ENCODE measurements at regions not wholly inside any gene's neighbourhood (a gene's known extent, or its start where the extent isn't known, plus 50 kb on each side); places are given as distances from the start of the nearest gene placed in this dataset.
A peak's percentile ranks its signal among the peaks of the same experiment; 100 is the strongest.

DNA sequence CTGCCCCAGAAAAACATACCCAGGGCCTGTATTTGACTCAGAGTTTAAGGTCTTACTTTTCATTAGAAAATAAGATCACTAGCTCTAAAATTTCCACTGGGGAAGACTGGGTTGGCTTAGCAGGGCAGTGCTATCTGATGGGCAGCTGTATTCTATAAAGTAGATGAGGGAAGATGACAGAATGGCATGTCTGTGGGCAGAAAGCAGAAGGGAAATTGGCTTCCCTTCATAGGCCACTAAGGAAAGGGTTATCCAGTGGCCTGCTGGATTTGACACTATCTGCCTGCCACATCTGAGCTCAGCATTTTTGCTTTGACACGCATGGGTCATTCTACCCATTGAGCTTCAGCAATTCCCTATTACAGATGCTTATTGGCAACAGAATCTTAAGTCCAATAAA is 461.3 kb upstream of the RASGRP1 start:
- no peak for DNase-seq (ENCODE audit: low read depth)
- Histone ChIP-seq H3K27me3 (ENCODE audit: insufficient read depth, low read length) (no peaks in the 10 kb centered on the region), H3K9ac (ENCODE audit: low read length) (no peak overlapping the region), H3K79me2 (ENCODE audit: insufficient read depth, low read length) (no peaks in the 10 kb centered on the region), H3K27ac (ENCODE audit: low read depth, low read length) (no peak overlapping the region), H3K4me3 (ENCODE audit: insufficient read depth, low read depth, low read length) (no peak overlapping the region), H3K4me2 (ENCODE audit: low read length) (no peak overlapping the region), H3K4me1 (ENCODE audit: insufficient read depth, low read length) (no peaks in the 10 kb centered on the region), H2AFZ (ENCODE audit: low read depth, low read length) (no peak overlapping the region), H3K36me3 (ENCODE audit: insufficient read depth, low read length) (no peaks in the 10 kb centered on the region), H3K9me3 (ENCODE audit: insufficient read depth, low read depth, low read length) (no peaks in the 10 kb centered on the region), H4K20me1 (ENCODE audit: insufficient read depth, low read length) (no peaks in the 10 kb centered on the region)
- no peak for FAIRE-seq
- peaks cover 9% of the 10 kb centered on the region for H3K4me1 Mint-ChIP-seq (ENCODE audit: low read depth, unreplicated experiment)
- H3K27me3 Mint-ChIP-seq (ENCODE audit: low read depth, unreplicated experiment): no peaks in the 10 kb centered on the region
- H3K4me3 Mint-ChIP-seq (ENCODE audit: unreplicated experiment): no peak overlapping the region
- H3K36me3 Mint-ChIP-seq (ENCODE audit: low read depth, unreplicated experiment): no peaks in the 10 kb centered on the region
- no peak overlapping the region for H3K27ac Mint-ChIP-seq (ENCODE audit: unreplicated experiment)
- TF ChIP-seq, protein P1, sequence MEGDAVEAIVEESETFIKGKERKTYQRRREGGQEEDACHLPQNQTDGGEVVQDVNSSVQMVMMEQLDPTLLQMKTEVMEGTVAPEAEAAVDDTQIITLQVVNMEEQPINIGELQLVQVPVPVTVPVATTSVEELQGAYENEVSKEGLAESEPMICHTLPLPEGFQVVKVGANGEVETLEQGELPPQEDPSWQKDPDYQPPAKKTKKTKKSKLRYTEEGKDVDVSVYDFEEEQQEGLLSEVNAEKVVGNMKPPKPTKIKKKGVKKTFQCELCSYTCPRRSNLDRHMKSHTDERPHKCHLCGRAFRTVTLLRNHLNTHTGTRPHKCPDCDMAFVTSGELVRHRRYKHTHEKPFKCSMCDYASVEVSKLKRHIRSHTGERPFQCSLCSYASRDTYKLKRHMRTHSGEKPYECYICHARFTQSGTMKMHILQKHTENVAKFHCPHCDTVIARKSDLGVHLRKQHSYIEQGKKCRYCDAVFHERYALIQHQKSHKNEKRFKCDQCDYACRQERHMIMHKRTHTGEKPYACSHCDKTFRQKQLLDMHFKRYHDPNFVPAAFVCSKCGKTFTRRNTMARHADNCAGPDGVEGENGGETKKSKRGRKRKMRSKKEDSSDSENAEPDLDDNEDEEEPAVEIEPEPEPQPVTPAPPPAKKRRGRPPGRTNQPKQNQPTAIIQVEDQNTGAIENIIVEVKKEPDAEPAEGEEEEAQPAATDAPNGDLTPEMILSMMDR (IDR thresholded peaks at IDR 0.05; ENCODE audit: insufficient read depth, low read depth, low read length): no peak
- TF ChIP-seq EZH2 (IDR thresholded peaks at IDR 0.05; ENCODE audit: insufficient read depth, low read length): no peak
- no peaks in the 10 kb centered on the region for H3K9me3 Mint-ChIP-seq (ENCODE audit: unreplicated experiment)

DNA sequence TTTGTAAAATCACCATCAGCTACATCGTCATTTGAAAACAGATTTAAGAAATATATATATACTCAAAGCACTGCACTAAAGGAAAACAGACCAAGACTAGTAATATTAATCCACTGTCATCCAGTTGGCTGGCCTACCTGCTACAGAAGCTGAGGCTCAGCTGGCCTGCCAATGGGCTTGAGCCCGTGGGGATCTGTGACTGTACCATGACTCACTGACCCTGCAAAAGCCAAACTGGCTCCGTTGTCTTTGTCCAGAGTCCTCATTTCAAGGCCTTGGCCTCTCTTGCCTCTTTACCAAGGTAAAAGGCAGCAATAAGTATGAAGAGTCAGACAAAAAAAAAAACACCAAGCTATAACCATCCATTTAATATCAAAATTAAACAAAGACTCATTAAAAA is 463.5 kb upstream of the RASGRP1 start:
- H3K4me3 Mint-ChIP-seq (ENCODE audit: unreplicated experiment): no peak overlapping the region
- H4K20me1 ChIP-seq (ENCODE audit: insufficient read depth, low read length): no peaks in the 10 kb centered on the region
- H3K9me3 ChIP-seq (ENCODE audit: insufficient read depth, low read depth, low read length): no peaks in the 10 kb centered on the region
- H3K4me3 ChIP-seq (ENCODE audit: insufficient read depth, low read depth, low read length): no peak overlapping the region
- H3K27ac Mint-ChIP-seq (ENCODE audit: unreplicated experiment): no peak overlapping the region
- H3K36me3 ChIP-seq (ENCODE audit: insufficient read depth, low read length): no peaks in the 10 kb centered on the region
- no peak overlapping the region for H3K27ac ChIP-seq (ENCODE audit: low read depth, low read length)
- no peaks in the 10 kb centered on the region for H3K9me3 Mint-ChIP-seq (ENCODE audit: unreplicated experiment)
- TF ChIP-seq EZH2 (IDR thresholded peaks at IDR 0.05; ENCODE audit: insufficient read depth, low read length): no peak
- TF ChIP-seq, protein P1 (IDR thresholded peaks at IDR 0.05; ENCODE audit: insufficient read depth, low read depth, low read length): no peak
- no peaks in the 10 kb centered on the region for H3K79me2 ChIP-seq (ENCODE audit: insufficient read depth, low read length)
- H3K4me1 Mint-ChIP-seq (ENCODE audit: low read depth, unreplicated experiment): peaks cover 15% of the 10 kb centered on the region
- no peak overlapping the region for H2AFZ ChIP-seq (ENCODE audit: low read depth, low read length)
- DNase-seq (ENCODE audit: low read depth) (peak; percentile 65), FAIRE-seq (no peak)
- no peak overlapping the region for H3K4me2 ChIP-seq (ENCODE audit: low read length)
- H3K36me3 Mint-ChIP-seq (ENCODE audit: low read depth, unreplicated experiment): no peaks in the 10 kb centered on the region
- H3K9ac ChIP-seq (ENCODE audit: low read length): no peak overlapping the region
- H3K27me3 Mint-ChIP-seq (ENCODE audit: low read depth, unreplicated experiment): no peaks in the 10 kb centered on the region
- no peaks in the 10 kb centered on the region for H3K27me3 ChIP-seq (ENCODE audit: insufficient read depth, low read length)
- no peaks in the 10 kb centered on the region for H3K4me1 ChIP-seq (ENCODE audit: insufficient read depth, low read length)

- Histone ChIP-seq H3K27me3 (ENCODE audit: insufficient read depth, low read length) (no peaks in the 10 kb centered on the region), H3K4me1 (ENCODE audit: insufficient read depth, low read length) (no peaks in the 10 kb centered on the region), H3K4me3 (ENCODE audit: insufficient read depth, low read depth, low read length) (no peak overlapping the region), H3K27ac (ENCODE audit: low read depth, low read length) (no peak overlapping the region), H3K9ac (ENCODE audit: low read length) (no peak overlapping the region), H3K4me2 (ENCODE audit: low read length) (no peak overlapping the region), H3K36me3 (ENCODE audit: insufficient read depth, low read length) (no peaks in the 10 kb centered on the region), H3K79me2 (ENCODE audit: insufficient read depth, low read length) (no peaks in the 10 kb centered on the region), H2AFZ (ENCODE audit: low read depth, low read length) (no peak overlapping the region), H4K20me1 (ENCODE audit: insufficient read depth, low read length) (no peaks in the 10 kb centered on the region), H3K9me3 (ENCODE audit: insufficient read depth, low read depth, low read length) (no peaks in the 10 kb centered on the region)
- Mint-ChIP-seq H3K27me3 (ENCODE audit: low read depth, unreplicated experiment) (no peaks in the 10 kb centered on the region), H3K4me1 (ENCODE audit: low read depth, unreplicated experiment) (peaks cover 15% of the 10 kb centered on the region), H3K27ac (ENCODE audit: unreplicated experiment) (no peak overlapping the region), H3K4me3 (ENCODE audit: unreplicated experiment) (no peak overlapping the region), H3K9me3 (ENCODE audit: unreplicated experiment) (no peaks in the 10 kb centered on the region), H3K36me3 (ENCODE audit: low read depth, unreplicated experiment) (no peaks in the 10 kb centered on the region)
- TF ChIP-seq, protein P1 (IDR thresholded peaks at IDR 0.05; ENCODE audit: insufficient read depth, low read depth, low read length): no peak
- TF ChIP-seq EZH2 (IDR thresholded peaks at IDR 0.05; ENCODE audit: insufficient read depth, low read length): no peak
- no peak for FAIRE-seq
- no peak for DNase-seq (ENCODE audit: low read depth)
These were observed 465.1 kb upstream of the RASGRP1 start for GRCh38 chr15:39029741-39030140.
